NCI-H1092 treated with DMSO at 0.1 percent for 48 hours (cell line): ENCODE measurements at regions not wholly inside any gene's neighbourhood (a gene's known extent, or its start where the extent isn't known, plus 50 kb on each side); places are given as distances from the start of the nearest gene placed in this dataset.

Experiments
- DNase-seq: peaks from one replicate; lab custom pipeline; 2025; lab: John Stamatoyannopoulos, UW

DNA sequence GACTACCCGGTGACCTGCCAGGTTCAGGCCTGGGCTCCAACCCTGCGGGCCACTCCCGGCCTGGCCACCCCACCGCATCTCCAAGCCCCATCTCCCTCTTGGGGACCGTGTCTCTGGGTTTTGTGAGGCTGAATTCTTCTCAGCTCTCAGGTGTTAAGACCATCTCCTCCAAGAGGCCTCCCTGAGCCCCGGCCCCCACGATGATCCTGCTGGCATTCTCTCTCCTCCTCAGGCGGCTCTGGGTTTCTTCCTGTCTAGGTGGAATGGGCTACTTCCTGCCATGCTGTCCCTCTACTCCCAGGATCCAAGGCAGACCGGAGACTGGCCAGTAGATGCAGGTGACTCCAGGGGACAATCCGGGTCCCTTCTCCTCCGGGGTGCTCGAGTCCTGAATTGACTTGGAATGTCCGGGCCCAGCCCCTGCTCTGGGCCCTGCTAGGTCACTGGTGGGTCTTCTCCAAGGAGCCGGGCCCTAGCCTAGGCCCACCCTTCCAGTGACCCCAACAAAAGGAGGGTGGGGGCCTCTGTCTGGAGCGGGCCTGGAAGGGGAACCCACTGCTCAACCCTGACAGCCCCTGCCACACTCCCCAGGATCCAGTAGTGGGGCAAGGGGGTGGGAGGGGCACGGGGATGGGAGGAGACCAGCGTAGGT lies 219.8 kb downstream of the C9orf50 start:
- no peak for DNase-seq

GRCh38 chr9:129400001-129400970 lies 220.6 kb downstream of the C9orf50 start:
- DNase-seq, result no peak

- no peak for DNase-seq
Measured at GRCh38 chr9:129399634-129399990, 221.3 kb downstream of the C9orf50 start.

DNA sequence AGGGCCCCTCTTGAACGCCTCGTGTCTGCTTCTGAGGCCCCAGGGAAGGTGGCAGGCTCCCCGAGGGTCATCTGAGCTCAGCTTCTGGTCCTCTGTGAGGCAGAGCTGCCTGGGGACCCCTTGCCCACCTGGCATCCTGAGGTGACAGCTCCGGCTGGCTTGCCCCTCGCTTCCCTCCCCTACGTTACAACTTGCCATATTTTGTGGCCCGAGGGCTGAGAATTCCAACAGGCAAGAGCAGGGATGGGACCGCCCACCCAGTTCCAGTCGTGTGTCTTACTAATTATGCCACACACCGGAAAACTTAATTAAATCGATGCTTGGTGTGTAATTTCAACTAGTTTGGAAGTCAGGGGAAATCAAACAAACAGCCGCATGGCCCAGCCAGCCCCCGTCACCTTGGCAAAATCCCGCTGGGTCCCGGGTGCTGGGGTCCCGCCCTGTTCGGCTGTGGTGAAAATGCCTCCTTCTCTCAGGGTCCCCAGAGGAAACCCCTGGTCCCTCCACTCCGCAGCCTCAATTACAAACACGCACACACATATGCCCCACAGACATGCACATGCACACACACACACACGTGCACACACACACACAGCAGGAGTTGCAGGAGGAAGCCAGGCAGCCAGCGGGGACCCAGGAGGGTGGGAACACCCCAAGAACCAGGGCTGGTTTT lies 221.0 kb upstream of the IER5L start:
- no peak for DNase-seq

- DNase-seq, result no peak
Measured at GRCh38 chr9:129398101-129398960, 220.3 kb upstream of the IER5L start.

DNA sequence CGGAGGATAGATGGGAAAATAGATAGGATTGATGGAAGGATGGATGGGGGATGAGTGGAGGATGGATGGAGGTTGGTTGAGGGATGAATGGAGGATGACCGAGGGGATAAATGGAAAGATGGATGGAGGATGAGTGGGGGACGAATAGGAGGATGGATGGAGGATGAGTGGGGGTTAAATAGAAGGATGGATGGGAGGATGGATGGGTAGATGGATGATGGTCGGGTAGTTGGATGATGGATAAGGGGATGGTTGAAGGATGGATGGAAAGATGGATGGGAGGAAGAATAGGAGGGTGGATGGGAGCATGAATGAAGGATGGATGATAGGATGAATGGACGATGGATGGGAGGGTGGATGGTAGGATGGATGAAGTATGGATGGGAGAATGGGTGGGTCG lies 219.3 kb upstream of the IER5L start:
- DNase-seq, result no peak

DNA sequence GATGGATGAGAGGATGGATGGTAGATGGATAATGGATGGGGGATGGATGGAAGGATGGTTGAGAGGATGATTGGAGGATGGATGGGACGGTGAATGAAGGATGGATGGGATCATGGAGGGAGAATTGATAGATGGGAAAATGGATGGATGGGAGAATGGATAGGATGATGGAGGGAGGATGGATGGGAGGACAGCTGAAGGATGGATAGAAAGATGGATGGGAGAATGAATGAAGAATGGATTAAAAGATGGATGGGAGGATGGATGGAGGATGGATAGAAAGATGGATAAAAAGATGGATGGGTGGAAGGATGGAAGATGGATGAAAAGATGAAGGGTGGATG lies 218.3 kb upstream of the IER5L start:
- no peak for DNase-seq

DNA sequence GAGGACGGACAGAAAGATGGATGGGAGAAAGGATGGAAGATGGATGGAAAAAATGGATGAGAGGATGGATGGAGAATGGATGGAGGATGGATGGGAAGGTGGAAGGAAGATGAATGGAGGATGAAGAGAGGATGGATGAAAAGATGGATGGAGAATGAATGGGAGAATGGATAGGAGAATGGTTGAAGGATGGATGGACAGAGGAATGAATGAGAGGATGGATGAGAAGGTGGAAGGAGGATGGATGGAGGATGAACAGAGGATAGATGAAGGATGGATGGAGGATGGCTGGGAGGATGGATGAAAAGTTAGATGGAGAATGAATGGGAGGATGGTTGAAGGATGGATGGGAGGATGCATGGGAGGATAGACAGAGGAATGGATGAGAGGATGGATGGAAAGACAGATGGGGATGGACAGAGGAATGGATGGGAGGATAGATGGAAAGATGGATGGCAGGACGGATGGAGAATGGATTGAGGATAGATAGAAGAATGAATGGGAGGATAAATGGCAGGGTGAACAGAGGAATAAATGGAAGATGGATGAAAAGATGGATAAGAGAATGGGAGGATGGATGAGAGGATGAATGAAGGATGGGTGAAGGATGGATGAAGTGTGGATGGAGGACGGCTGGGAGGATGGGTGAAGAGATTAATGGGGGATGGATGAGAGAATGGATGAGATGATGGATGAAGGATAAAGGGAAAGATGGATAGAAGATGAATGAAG lies 217.7 kb upstream of the IER5L start:
- no peak for DNase-seq

GRCh38 chr9:129394886-129395279 lies 216.8 kb upstream of the IER5L start:
- DNase-seq, result no peak

- peak; percentile 54 for DNase-seq
Measured at GRCh38 chr9:129394061-129394885, 216.2 kb upstream of the IER5L start.

- DNase-seq, result no peak
Measured at GRCh38 chr9:129393064-129393463, 215.0 kb upstream of the IER5L start.

- DNase-seq, result no peak
Measured at GRCh38 chr9:129392093-129392541, 214.1 kb upstream of the IER5L start.

DNA sequence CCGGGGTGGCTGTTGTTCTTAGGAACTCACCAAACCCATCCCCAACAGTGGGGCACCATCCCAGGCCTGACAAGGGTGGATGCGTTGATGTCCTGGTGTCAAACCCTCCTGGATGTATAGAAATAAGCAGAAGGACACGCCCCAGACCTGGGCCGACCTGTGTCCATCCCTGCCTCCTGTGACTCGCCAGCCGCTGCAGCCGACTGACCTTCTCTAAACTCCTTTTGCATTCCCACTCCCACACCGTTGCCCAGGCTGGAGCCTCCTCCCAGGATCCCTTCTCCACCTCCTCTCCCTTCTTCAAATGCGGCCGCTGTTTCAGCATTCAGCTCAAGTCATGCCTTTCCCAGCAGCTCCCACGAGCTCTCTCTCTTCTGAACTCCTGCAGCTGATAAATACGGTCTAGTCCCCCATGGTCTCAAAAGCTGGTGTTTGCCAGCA lies 213.2 kb upstream of the IER5L start:
- no peak for DNase-seq

DNA sequence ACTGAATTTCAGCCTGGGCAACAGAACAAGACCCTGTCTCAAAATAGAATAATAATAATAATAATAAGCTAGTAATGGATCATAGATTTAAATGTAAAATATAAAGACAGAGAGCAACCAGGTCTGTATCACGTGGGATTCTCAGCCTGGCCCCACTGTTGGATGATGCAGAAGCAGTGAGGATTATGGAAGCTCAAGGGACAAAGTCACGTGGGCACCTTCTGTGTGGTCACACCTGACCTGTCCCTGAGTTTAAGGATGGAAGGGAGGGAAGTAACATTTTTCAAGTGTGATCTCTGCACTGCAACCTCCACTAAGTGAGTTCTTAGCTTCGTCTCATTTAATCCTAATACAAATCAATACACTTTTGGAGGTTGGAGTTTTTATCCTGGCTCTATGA lies 212.5 kb upstream of the IER5L start:
- no peak for DNase-seq

DNA sequence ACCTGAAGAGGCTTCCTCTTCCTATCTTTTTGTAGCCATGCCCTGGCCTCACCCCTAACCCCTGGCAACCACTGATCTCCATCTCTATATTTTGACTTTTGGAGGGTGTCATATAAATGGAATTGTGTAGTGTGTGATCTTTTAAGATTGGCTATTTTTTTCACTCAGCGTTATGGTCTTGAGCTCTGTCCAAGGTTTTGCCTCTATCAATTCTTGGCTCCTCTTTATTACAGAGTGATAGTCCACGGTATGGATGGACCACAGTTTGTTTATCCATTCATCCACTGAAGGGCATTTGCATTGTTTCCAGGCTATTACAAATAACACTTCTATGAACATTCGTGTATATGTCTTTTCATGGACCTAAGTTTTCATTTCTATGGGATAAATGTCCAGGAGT lies 209.8 kb upstream of the IER5L start:
- no peak for DNase-seq

GRCh38 chr9:129386812-129387177 lies 208.7 kb upstream of the IER5L start:
- no peak for DNase-seq

- DNase-seq, result no peak
Measured at GRCh38 chr9:129385211-129385934, 207.3 kb upstream of the IER5L start.

- DNase-seq, result no peak
Measured at GRCh38 chr9:129384491-129385210, 206.6 kb upstream of the IER5L start.
